H1 (cell line): ENCODE measurements at regions not wholly inside any gene's neighbourhood (a gene's known extent, or its start where the extent isn't known, plus 50 kb on each side); places are given as distances from the start of the nearest gene placed in this dataset.

Experiments used
- EGR1 ChIP-seq: IDR thresholded peaks from 2 replicates; pipeline ENCODE4 v1.6.1; 2011; ENCODE audit warnings: low read depth, low read length, borderline replicate concordance
- HDAC2 ChIP-seq, 2 experiments: fragments of 300-600 bp in 1 of 2; sonication (generic) in 1 of 2; IDR thresholded peaks; 2 replicates each; pipeline ENCODE4 v1.6.1; 2011 to 2012; ENCODE audit warnings: low read depth in 2 of 2, low read length in 2 of 2, mild to moderate bottlenecking in 2 of 2, moderate library complexity in 2 of 2, borderline replicate concordance in 1 of 2, inconsistent platforms in 1 of 2
- RAD21 ChIP-seq, 2 experiments: IDR thresholded peaks in 1 of 2; conservative IDR thresholded peaks in 1 of 2; 2 replicates each; pipeline ENCODE4 v1.6.1; 2011; ENCODE audit warnings: low read depth in 2 of 2, low read length in 2 of 2, improper control_type of control experiment in 1 of 2, inconsistent platforms in 1 of 2, mild to moderate bottlenecking in 1 of 2, moderate library complexity in 1 of 2
- SAP30 ChIP-seq: fragments of 300-600 bp; sonication (generic); IDR thresholded peaks from 2 replicates; pipeline ENCODE4 v1.7.1; 2012; ENCODE audit warnings: low read length, moderate library complexity, mild to moderate bottlenecking, inconsistent platforms; ENCODE audit not compliant: insufficient read depth, insufficient replicate concordance
- SP2 ChIP-seq: IDR thresholded peaks from 2 replicates; pipeline ENCODE4 v1.6.1; 2012; ENCODE audit warnings: mild to moderate bottlenecking, low read length, inconsistent platforms
- TF ChIP-seq, protein P1 (sequence below): IDR thresholded peaks from 2 replicates; pipeline ENCODE4 v1.6.1; 2012; ENCODE audit warnings: low read length, inconsistent platforms

GRCh38 chr9:87831159-87831558 is 51.5 kb upstream of the SPATA31E1 start (continued):
- TF ChIP-seq, protein P1, sequence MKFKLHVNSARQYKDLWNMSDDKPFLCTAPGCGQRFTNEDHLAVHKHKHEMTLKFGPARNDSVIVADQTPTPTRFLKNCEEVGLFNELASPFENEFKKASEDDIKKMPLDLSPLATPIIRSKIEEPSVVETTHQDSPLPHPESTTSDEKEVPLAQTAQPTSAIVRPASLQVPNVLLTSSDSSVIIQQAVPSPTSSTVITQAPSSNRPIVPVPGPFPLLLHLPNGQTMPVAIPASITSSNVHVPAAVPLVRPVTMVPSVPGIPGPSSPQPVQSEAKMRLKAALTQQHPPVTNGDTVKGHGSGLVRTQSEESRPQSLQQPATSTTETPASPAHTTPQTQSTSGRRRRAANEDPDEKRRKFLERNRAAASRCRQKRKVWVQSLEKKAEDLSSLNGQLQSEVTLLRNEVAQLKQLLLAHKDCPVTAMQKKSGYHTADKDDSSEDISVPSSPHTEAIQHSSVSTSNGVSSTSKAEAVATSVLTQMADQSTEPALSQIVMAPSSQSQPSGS: no peak
- TF ChIP-seq EGR1 (no peak), SP2 (no peak), SAP30 (no peak), RAD21 (IDR thresholded peaks at IDR 0.05 in 1 of 2, conservative IDR thresholded peaks at IDR 0.05 in 1 of 2; ENCODE audit: low read depth in 2 of 2, low read length in 2 of 2) (no peak), HDAC2 (IDR thresholded peaks at IDR 0.05; ENCODE audit: borderline replicate concordance in 1 of 2, low read depth in 2 of 2, low read length in 2 of 2) (no peak)
